ENCODE measurements at regions not wholly inside any gene's neighbourhood (a gene's known extent, or its start where the extent isn't known, plus 50 kb on each side); places are given as distances from the start of the nearest gene placed in this dataset.

- H3K27me3 Mint-ChIP-seq: peaks cover under 1% of the 10 kb centered on the region
- intact Hi-C loops (cut with micrococcal nuclease): no loop called here
- H3K4me3 Mint-ChIP-seq: no peak overlapping the region
- no peaks in the 10 kb centered on the region for H3K36me3 Mint-ChIP-seq
- POLR2A ChIA-PET: no interaction called here
- no peak for DNase-seq
- H3K27ac Mint-ChIP-seq: no peak overlapping the region
- CTCF ChIA-PET: no interaction called here
- H3K4me1 Mint-ChIP-seq (ENCODE audit: low read depth): no peaks in the 10 kb centered on the region
- H3K9me3 Mint-ChIP-seq: no peaks in the 10 kb centered on the region
Observed at GRCh38 chr6:140828856-140829255, 1303.9 kb upstream of the GJE1 start.

- H3K27ac Mint-ChIP-seq: no peak overlapping the region
- H3K4me3 Mint-ChIP-seq: no peak overlapping the region
Observed at GRCh38 chr6:140827593-140827992, 1305.1 kb upstream of the GJE1 start.

GRCh38 chr6:140825731-140826130, 1307.0 kb upstream of the GJE1 start:
- no peak for DNase-seq
- ChIA-PET POLR2A (no interaction called here), CTCF (no interaction called here)
- Mint-ChIP-seq H3K27me3 (peaks cover 2% of the 10 kb centered on the region), H3K4me3 (no peak overlapping the region), H3K27ac (no peak overlapping the region), H3K36me3 (no peaks in the 10 kb centered on the region), H3K4me1 (ENCODE audit: low read depth) (no peaks in the 10 kb centered on the region), H3K9me3 (no peaks in the 10 kb centered on the region)
- intact Hi-C loops (cut with micrococcal nuclease): no loop called here

More at GRCh38 chr6:140827593-140827992, 1305.1 kb upstream of the GJE1 start:
- Mint-ChIP-seq H3K36me3 (no peaks in the 10 kb centered on the region), H3K27me3 (peaks cover 2% of the 10 kb centered on the region), H3K4me1 (ENCODE audit: low read depth) (no peaks in the 10 kb centered on the region), H3K9me3 (no peaks in the 10 kb centered on the region)
- no peak for DNase-seq
- CTCF ChIA-PET: no interaction called here
- POLR2A ChIA-PET: no interaction called here
- intact Hi-C loops (cut with micrococcal nuclease): no loop called here

- intact Hi-C loops (cut with micrococcal nuclease): no loop called here
- Mint-ChIP-seq H3K4me3 (no peak overlapping the region), H3K4me1 (ENCODE audit: low read depth) (no peaks in the 10 kb centered on the region), H3K36me3 (no peaks in the 10 kb centered on the region), H3K27me3 (peaks cover 4% of the 10 kb centered on the region), H3K27ac (no peak overlapping the region), H3K9me3 (no peaks in the 10 kb centered on the region)
- ChIA-PET POLR2A (no interaction called here), CTCF (no interaction called here)
- DNase-seq: no peak
Observed at GRCh38 chr6:140824595-140824994, 1308.1 kb upstream of the GJE1 start.

- CTCF ChIA-PET: no interaction called here
- DNase-seq: no peak
- Mint-ChIP-seq H3K27ac (no peak overlapping the region), H3K9me3 (no peaks in the 10 kb centered on the region), H3K4me3 (no peak overlapping the region), H3K4me1 (ENCODE audit: low read depth) (no peaks in the 10 kb centered on the region), H3K27me3 (peaks cover 4% of the 10 kb centered on the region), H3K36me3 (no peaks in the 10 kb centered on the region)
- intact Hi-C loops (cut with micrococcal nuclease): no loop called here
- POLR2A ChIA-PET: no interaction called here
Observed at GRCh38 chr6:140821196-140821595, 1311.5 kb upstream of the GJE1 start.

- no peak for DNase-seq
- H3K4me1 Mint-ChIP-seq (ENCODE audit: low read depth): no peaks in the 10 kb centered on the region
- no peaks in the 10 kb centered on the region for H3K36me3 Mint-ChIP-seq
- no peak overlapping the region for H3K4me3 Mint-ChIP-seq
- H3K27me3 Mint-ChIP-seq: peaks cover 3% of the 10 kb centered on the region
- POLR2A ChIA-PET: no interaction called here
- intact Hi-C loops (cut with micrococcal nuclease): no loop called here
- no peak overlapping the region for H3K27ac Mint-ChIP-seq
- no peaks in the 10 kb centered on the region for H3K9me3 Mint-ChIP-seq
- CTCF ChIA-PET: no interaction called here
Observed at GRCh38 chr6:140817176-140817575, 1315.5 kb upstream of the GJE1 start.

- ChIA-PET POLR2A (no interaction called here), CTCF (no interaction called here)
- DNase-seq: no peak
- no peaks in the 10 kb centered on the region for H3K4me1 Mint-ChIP-seq (ENCODE audit: low read depth)
- no peaks in the 10 kb centered on the region for H3K36me3 Mint-ChIP-seq
- H3K27ac Mint-ChIP-seq: no peak overlapping the region
- intact Hi-C loops (cut with micrococcal nuclease): no loop called here
- peaks cover 3% of the 10 kb centered on the region for H3K27me3 Mint-ChIP-seq
- H3K9me3 Mint-ChIP-seq: no peaks in the 10 kb centered on the region
- H3K4me3 Mint-ChIP-seq: no peak overlapping the region
Observed at GRCh38 chr6:140816681-140817080, 1316.0 kb upstream of the GJE1 start.

- H3K36me3 Mint-ChIP-seq: no peaks in the 10 kb centered on the region
- H3K27ac Mint-ChIP-seq: no peak overlapping the region
- ChIA-PET POLR2A (no interaction called here), CTCF (no interaction called here)
- peaks cover 1% of the 10 kb centered on the region for H3K27me3 Mint-ChIP-seq
- DNase-seq: no peak
- peaks cover 7% of the 10 kb centered on the region for H3K4me1 Mint-ChIP-seq (ENCODE audit: low read depth)
- no peaks in the 10 kb centered on the region for H3K9me3 Mint-ChIP-seq
- intact Hi-C loops (cut with micrococcal nuclease): no loop called here
- H3K4me3 Mint-ChIP-seq: no peak overlapping the region
Observed at GRCh38 chr6:140812636-140813035, 1320.1 kb upstream of the GJE1 start.

GRCh38 chr6:140811642-140812041, 1321.1 kb upstream of the GJE1 start:
- ChIA-PET CTCF (no interaction called here), POLR2A (no interaction called here)
- no peak for DNase-seq
- no peak overlapping the region for H3K4me3 Mint-ChIP-seq
- H3K4me1 Mint-ChIP-seq (ENCODE audit: low read depth): peaks cover 7% of the 10 kb centered on the region
- H3K27ac Mint-ChIP-seq: no peak overlapping the region
- intact Hi-C loops (cut with micrococcal nuclease): no loop called here
- no peaks in the 10 kb centered on the region for H3K36me3 Mint-ChIP-seq
- H3K9me3 Mint-ChIP-seq: no peaks in the 10 kb centered on the region
- H3K27me3 Mint-ChIP-seq: peaks cover 1% of the 10 kb centered on the region

GRCh38 chr6:140809694-140810101, 1323.0 kb upstream of the GJE1 start:
- Mint-ChIP-seq H3K4me1 (ENCODE audit: low read depth) (peaks cover 7% of the 10 kb centered on the region), H3K27me3 (peaks cover 4% of the 10 kb centered on the region), H3K36me3 (no peaks in the 10 kb centered on the region), H3K9me3 (no peaks in the 10 kb centered on the region), H3K4me3 (no peak overlapping the region), H3K27ac (no peak overlapping the region)
- intact Hi-C loops (cut with micrococcal nuclease): loop anchor here (1.0 to 10.0 kb wide), 4 partner anchors 35 to 1437 kb away; no protein-coding TSS in a partner anchor
- ChIA-PET CTCF (no interaction called here), POLR2A (interaction anchor here (0.6 to 1.5 kb wide), 2 partner anchors 36 to 1434 kb away, joined by 4 to 5 read pairs; no protein-coding TSS in a partner anchor)
- no peak for DNase-seq

GRCh38 chr6:140806431-140806830, 1326.3 kb upstream of the GJE1 start:
- DNase-seq: no peak
- Mint-ChIP-seq H3K9me3 (no peaks in the 10 kb centered on the region), H3K4me1 (ENCODE audit: low read depth) (peaks cover 7% of the 10 kb centered on the region), H3K36me3 (no peaks in the 10 kb centered on the region), H3K4me3 (no peak overlapping the region), H3K27ac (no peak overlapping the region), H3K27me3 (peaks cover 5% of the 10 kb centered on the region)
- intact Hi-C loops (cut with micrococcal nuclease): loop anchor here (10.0 kb wide), 1 partner anchor 678 kb away; no protein-coding TSS in a partner anchor
- ChIA-PET CTCF (no interaction called here), POLR2A (no interaction called here)

- intact Hi-C loops (cut with micrococcal nuclease): no loop called here
- CTCF ChIA-PET: no interaction called here
Observed at GRCh38 chr6:140794544-140794943, 1338.2 kb upstream of the GJE1 start.

GRCh38 chr6:140790109-140790508, 1342.6 kb upstream of the GJE1 start:
- DNase-seq: no peak
- intact Hi-C loops (cut with micrococcal nuclease): no loop called here
- CTCF ChIA-PET: no interaction called here
- no peak overlapping the region for H3K27ac Mint-ChIP-seq
- H3K9me3 Mint-ChIP-seq: no peaks in the 10 kb centered on the region
- POLR2A ChIA-PET: no interaction called here
- no peaks in the 10 kb centered on the region for H3K4me1 Mint-ChIP-seq (ENCODE audit: low read depth)
- H3K27me3 Mint-ChIP-seq: no peaks in the 10 kb centered on the region
- H3K36me3 Mint-ChIP-seq: no peaks in the 10 kb centered on the region
- H3K4me3 Mint-ChIP-seq: no peak overlapping the region

More at GRCh38 chr6:140794544-140794943, 1338.2 kb upstream of the GJE1 start:
- no peak for DNase-seq
- Mint-ChIP-seq H3K27ac (no peak overlapping the region), H3K9me3 (no peaks in the 10 kb centered on the region), H3K36me3 (no peaks in the 10 kb centered on the region), H3K4me3 (no peak overlapping the region), H3K27me3 (no peaks in the 10 kb centered on the region), H3K4me1 (ENCODE audit: low read depth) (no peaks in the 10 kb centered on the region)
- POLR2A ChIA-PET: no interaction called here

GRCh38 chr6:140789466-140789865, 1343.3 kb upstream of the GJE1 start:
- ChIA-PET POLR2A (no interaction called here), CTCF (no interaction called here)
- H3K36me3 Mint-ChIP-seq: no peaks in the 10 kb centered on the region
- no peaks in the 10 kb centered on the region for H3K4me1 Mint-ChIP-seq (ENCODE audit: low read depth)
- no peaks in the 10 kb centered on the region for H3K9me3 Mint-ChIP-seq
- intact Hi-C loops (cut with micrococcal nuclease): no loop called here
- H3K27me3 Mint-ChIP-seq: no peaks in the 10 kb centered on the region
- no peak for DNase-seq
- H3K27ac Mint-ChIP-seq: no peak overlapping the region
- no peak overlapping the region for H3K4me3 Mint-ChIP-seq
